Neural cell (in vitro differentiated cells): ENCODE measurements at regions not wholly inside any gene's neighbourhood (a gene's known extent, or its start where the extent isn't known, plus 50 kb on each side); places are given as distances from the start of the nearest gene placed in this dataset.

ENCODE experiments used
- H2AFZ ChIP-seq: fragments of 200-600, 300-800 bp; sonication (generic), shearing (Covaris generic); 2 replicates; pipeline ENCODE4 v1.6.0; 2014; ENCODE audit warnings: low read depth, mild to moderate bottlenecking, antibody characterized with exemption, low read length, moderate library complexity
- H3F3A ChIP-seq: fragments of 200-600 bp; shearing (Covaris generic); 2 replicates; pipeline ENCODE4 v1.6.1; 2016; ENCODE audit warnings: mild to moderate bottlenecking, moderate library complexity, mixed read lengths, antibody characterized with exemption, low read length; ENCODE audit not compliant: insufficient read depth, poor library complexity, severe bottlenecking
- H3K27ac ChIP-seq: fragments of 200-600, 300-800 bp; sonication (generic), shearing (Covaris generic); 2 replicates; pipeline ENCODE4 v1.5.1; 2014; ENCODE audit warnings: mild to moderate bottlenecking, low read length, moderate library complexity
- H3K27me3 ChIP-seq: fragments of 300-800, 200-600 bp; sonication (generic), shearing (Covaris generic); 2 replicates; pipeline ENCODE4 v1.6.0; 2014; ENCODE audit warnings: mild to moderate bottlenecking, low read depth, low read length, moderate library complexity; ENCODE audit not compliant: insufficient read depth
- H3K36me3 ChIP-seq: fragments of 300-800, 200-600 bp; sonication (generic), shearing (Covaris generic); 2 replicates; pipeline ENCODE4 v1.5.1; 2014; ENCODE audit warnings: mild to moderate bottlenecking, antibody characterized with exemption, low read length, moderate library complexity; ENCODE audit not compliant: insufficient read depth
- H3K4me2 ChIP-seq: fragments of 300-800, 200-600 bp; sonication (generic), shearing (Covaris generic); 2 replicates; pipeline ENCODE4 v1.6.0; 2014; ENCODE audit warnings: mild to moderate bottlenecking, low read length
- H3K4me3 ChIP-seq: fragments of 300-800, 200-600 bp; sonication (generic), shearing (Covaris generic); 2 replicates; pipeline ENCODE4 v1.5.1; 2014; ENCODE audit warnings: mild to moderate bottlenecking, low read length, moderate library complexity
- H3K79me2 ChIP-seq: fragments of 200-600 bp; shearing (Covaris generic); replicated peaks from 2 replicates; pipeline ENCODE4 v1.6.0; 2014; ENCODE audit warnings: mild to moderate bottlenecking, low read length, moderate library complexity; ENCODE audit not compliant: insufficient read depth
- H3K9ac ChIP-seq: fragments of 300-800, 200-600 bp; sonication (generic), shearing (Covaris generic); 2 replicates; pipeline ENCODE4 v1.6.1; 2016; ENCODE audit warnings: mild to moderate bottlenecking, low read length, mixed read lengths
- H3K9me2 ChIP-seq: fragments of 200-600 bp; shearing (Covaris generic); 2 replicates; pipeline ENCODE4 v1.6.1; 2016; ENCODE audit warnings: mild to moderate bottlenecking, low read length, mixed read lengths; ENCODE audit not compliant: insufficient read depth
- H3K9me3 ChIP-seq: fragments of 200-600, 300-800 bp; sonication (generic), shearing (Covaris generic); 2 replicates; pipeline ENCODE4 v1.6.1; 2016; ENCODE audit warnings: mild to moderate bottlenecking, mixed run types, low read length, moderate library complexity, mixed read lengths
- H4K20me1 ChIP-seq: fragments of 200-600 bp; shearing (Covaris generic); 2 replicates; pipeline ENCODE4 v1.6.1; 2016; ENCODE audit warnings: mild to moderate bottlenecking, mixed run types; ENCODE audit not compliant: insufficient read depth
- EP300 ChIP-seq: fragments of 450-650 bp; conservative IDR thresholded peaks from 2 replicates; pipeline ENCODE4 v1.6.1; 2014; ENCODE audit warnings: antibody characterized with exemption, mild to moderate bottlenecking, moderate library complexity; ENCODE audit not compliant: poor library complexity, severe bottlenecking
- EZH2 ChIP-seq: fragments of 200-600, 300-800 bp; shearing (Covaris generic), sonication (generic); IDR thresholded peaks from 2 replicates; pipeline ENCODE4 v1.6.1; 2014; ENCODE audit warnings: antibody characterized with exemption, low read length, borderline replicate concordance, mild to moderate bottlenecking; ENCODE audit not compliant: insufficient read depth, poor library complexity, severe bottlenecking
- MXI1 ChIP-seq: fragments of 450-650 bp; conservative IDR thresholded peaks from 2 replicates; pipeline ENCODE4 v1.6.1; 2014; ENCODE audit warnings: antibody characterized with exemption, mild to moderate bottlenecking; ENCODE audit not compliant: poor library complexity, severe bottlenecking
- POLR2AphosphoS5 ChIP-seq: IDR thresholded peaks from 2 replicates; pipeline ENCODE4 v1.6.1; 2012
- RAD21 ChIP-seq: fragments of 450-650 bp; conservative IDR thresholded peaks from 2 replicates; pipeline ENCODE4 v1.6.1; 2014; ENCODE audit warnings: antibody characterized with exemption, mild to moderate bottlenecking, moderate library complexity
- SMC3 ChIP-seq: fragments of 450-650 bp; conservative IDR thresholded peaks from 2 replicates; pipeline ENCODE4 v1.6.1; 2014; ENCODE audit warnings: antibody characterized with exemption, mild to moderate bottlenecking, moderate library complexity; ENCODE audit not compliant: poor library complexity
- TAF1 ChIP-seq: IDR thresholded peaks from 2 replicates; pipeline ENCODE4 v1.6.1; 2012; ENCODE audit warnings: low read depth
- TF ChIP-seq, protein P1 (sequence below): fragments of 450-650 bp; IDR thresholded peaks from 2 replicates; pipeline ENCODE4 v1.5.1; 2014; ENCODE audit warnings: antibody characterized with exemption, mild to moderate bottlenecking, moderate library complexity; ENCODE audit not compliant: poor library complexity, severe bottlenecking
- TF ChIP-seq, protein P2 (sequence below): IDR thresholded peaks from 2 replicates; pipeline ENCODE4 v1.6.1; 2012; ENCODE audit warnings: borderline replicate concordance

DNA sequence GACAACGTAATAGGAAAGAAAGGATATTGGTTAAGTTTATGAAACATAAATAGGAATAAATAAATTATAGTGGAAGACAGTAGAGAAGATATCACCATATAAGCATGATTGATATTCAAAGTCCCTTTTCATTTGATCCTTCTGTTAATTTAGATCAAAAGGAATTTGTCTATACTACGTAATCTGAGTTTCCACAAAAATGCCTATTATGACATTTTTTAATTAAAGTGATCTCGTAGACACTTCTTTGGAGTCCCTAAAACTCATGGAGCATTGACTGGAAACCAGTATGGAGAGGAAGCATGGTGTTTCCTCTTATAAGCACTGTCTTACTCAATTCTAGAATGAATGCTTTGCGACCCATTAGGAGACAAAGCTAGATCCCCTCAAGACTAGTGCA lies 411.4 kb upstream of the SPHKAP start:
- Histone ChIP-seq H3K9me2 (no peaks in the 10 kb centered on the region), H3K9me3 (no peaks in the 10 kb centered on the region), H3K79me2 (no peaks in the 10 kb centered on the region), H2AFZ (no peak overlapping the region), H3K27me3 (no peaks in the 10 kb centered on the region), H4K20me1 (no peaks in the 10 kb centered on the region), H3F3A (no peaks in the 10 kb centered on the region), H3K4me3 (no peak overlapping the region), H3K9ac (no peak overlapping the region), H3K4me2 (no peak overlapping the region), H3K27ac (no peak overlapping the region), H3K36me3 (no peaks in the 10 kb centered on the region)
- TF ChIP-seq TAF1 (no peak), EP300 (no peak), SMC3 (no peak), RAD21 (no peak), EZH2 (no peak), POLR2AphosphoS5 (no peak), MXI1 (no peak)
- TF ChIP-seq, protein P1, sequence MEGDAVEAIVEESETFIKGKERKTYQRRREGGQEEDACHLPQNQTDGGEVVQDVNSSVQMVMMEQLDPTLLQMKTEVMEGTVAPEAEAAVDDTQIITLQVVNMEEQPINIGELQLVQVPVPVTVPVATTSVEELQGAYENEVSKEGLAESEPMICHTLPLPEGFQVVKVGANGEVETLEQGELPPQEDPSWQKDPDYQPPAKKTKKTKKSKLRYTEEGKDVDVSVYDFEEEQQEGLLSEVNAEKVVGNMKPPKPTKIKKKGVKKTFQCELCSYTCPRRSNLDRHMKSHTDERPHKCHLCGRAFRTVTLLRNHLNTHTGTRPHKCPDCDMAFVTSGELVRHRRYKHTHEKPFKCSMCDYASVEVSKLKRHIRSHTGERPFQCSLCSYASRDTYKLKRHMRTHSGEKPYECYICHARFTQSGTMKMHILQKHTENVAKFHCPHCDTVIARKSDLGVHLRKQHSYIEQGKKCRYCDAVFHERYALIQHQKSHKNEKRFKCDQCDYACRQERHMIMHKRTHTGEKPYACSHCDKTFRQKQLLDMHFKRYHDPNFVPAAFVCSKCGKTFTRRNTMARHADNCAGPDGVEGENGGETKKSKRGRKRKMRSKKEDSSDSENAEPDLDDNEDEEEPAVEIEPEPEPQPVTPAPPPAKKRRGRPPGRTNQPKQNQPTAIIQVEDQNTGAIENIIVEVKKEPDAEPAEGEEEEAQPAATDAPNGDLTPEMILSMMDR: no peak
- TF ChIP-seq, protein P2, sequence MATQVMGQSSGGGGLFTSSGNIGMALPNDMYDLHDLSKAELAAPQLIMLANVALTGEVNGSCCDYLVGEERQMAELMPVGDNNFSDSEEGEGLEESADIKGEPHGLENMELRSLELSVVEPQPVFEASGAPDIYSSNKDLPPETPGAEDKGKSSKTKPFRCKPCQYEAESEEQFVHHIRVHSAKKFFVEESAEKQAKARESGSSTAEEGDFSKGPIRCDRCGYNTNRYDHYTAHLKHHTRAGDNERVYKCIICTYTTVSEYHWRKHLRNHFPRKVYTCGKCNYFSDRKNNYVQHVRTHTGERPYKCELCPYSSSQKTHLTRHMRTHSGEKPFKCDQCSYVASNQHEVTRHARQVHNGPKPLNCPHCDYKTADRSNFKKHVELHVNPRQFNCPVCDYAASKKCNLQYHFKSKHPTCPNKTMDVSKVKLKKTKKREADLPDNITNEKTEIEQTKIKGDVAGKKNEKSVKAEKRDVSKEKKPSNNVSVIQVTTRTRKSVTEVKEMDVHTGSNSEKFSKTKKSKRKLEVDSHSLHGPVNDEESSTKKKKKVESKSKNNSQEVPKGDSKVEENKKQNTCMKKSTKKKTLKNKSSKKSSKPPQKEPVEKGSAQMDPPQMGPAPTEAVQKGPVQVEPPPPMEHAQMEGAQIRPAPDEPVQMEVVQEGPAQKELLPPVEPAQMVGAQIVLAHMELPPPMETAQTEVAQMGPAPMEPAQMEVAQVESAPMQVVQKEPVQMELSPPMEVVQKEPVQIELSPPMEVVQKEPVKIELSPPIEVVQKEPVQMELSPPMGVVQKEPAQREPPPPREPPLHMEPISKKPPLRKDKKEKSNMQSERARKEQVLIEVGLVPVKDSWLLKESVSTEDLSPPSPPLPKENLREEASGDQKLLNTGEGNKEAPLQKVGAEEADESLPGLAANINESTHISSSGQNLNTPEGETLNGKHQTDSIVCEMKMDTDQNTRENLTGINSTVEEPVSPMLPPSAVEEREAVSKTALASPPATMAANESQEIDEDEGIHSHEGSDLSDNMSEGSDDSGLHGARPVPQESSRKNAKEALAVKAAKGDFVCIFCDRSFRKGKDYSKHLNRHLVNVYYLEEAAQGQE: no peak

- Histone ChIP-seq H3K27me3 (no peaks in the 10 kb centered on the region), H3K79me2 (no peaks in the 10 kb centered on the region)
These were observed 409.2 kb upstream of the SPHKAP start for GRCh38 chr2:228590681-228591080.

More at GRCh38 chr2:228590681-228591080, 409.2 kb upstream of the SPHKAP start:
- Histone ChIP-seq H3K9me3 (no peaks in the 10 kb centered on the region), H3K27ac (no peak overlapping the region), H3K36me3 (no peaks in the 10 kb centered on the region), H4K20me1 (no peaks in the 10 kb centered on the region), H3K9me2 (no peaks in the 10 kb centered on the region), H3K9ac (no peak overlapping the region), H2AFZ (no peak overlapping the region), H3K4me2 (no peak overlapping the region), H3F3A (no peaks in the 10 kb centered on the region), H3K4me3 (no peak overlapping the region)
- TF ChIP-seq, protein P1: no peak
- TF ChIP-seq RAD21: no peak
- no peak for TF ChIP-seq EP300
- TF ChIP-seq, protein P2: no peak
